Activated CD4-positive, alpha-beta T cell treated with anti-CD3 and anti-CD28 coated beads, Interleukin-2, amount 10 ng/mL, durations not matched to agents 24 days and 14 days (primary cell): ENCODE measurements at regions not wholly inside any gene's neighbourhood (a gene's known extent, or its start where the extent isn't known, plus 50 kb on each side); places are given as distances from the start of the nearest gene placed in this dataset.

Experiments used
- DNase-seq: peaks from one replicate; pipeline ENCODE4 v3.0.0; 2022
- H3K27ac Mint-ChIP-seq: one replicate; pipeline ENCODE4 v1.8.0; 2022; ENCODE audit warnings: mild to moderate bottlenecking, mixed read lengths
- H3K27me3 Mint-ChIP-seq: one replicate; pipeline ENCODE4 v1.8.0; 2022; ENCODE audit warnings: mixed read lengths
- H3K36me3 Mint-ChIP-seq: one replicate; pipeline ENCODE4 v1.8.0; 2022; ENCODE audit warnings: low read depth, mild to moderate bottlenecking, mixed read lengths
- H3K4me1 Mint-ChIP-seq: one replicate; pipeline ENCODE4 v1.8.0; 2021; ENCODE audit warnings: mixed read lengths
- H3K4me3 Mint-ChIP-seq: one replicate; pipeline ENCODE4 v1.8.0; 2022; ENCODE audit warnings: mild to moderate bottlenecking, moderate library complexity, mixed read lengths
- H3K9me3 Mint-ChIP-seq: one replicate; pipeline ENCODE4 v1.8.0; 2021; ENCODE audit warnings: mixed read lengths
- intact Hi-C: fragments of 100-400 bp; cut with micrococcal nuclease; formaldehyde crosslinking; loops from one replicate; pipeline ENCODE4 v1.15.1; 2023

- no peaks in the 10 kb centered on the region for H3K9me3 Mint-ChIP-seq
- no peaks in the 10 kb centered on the region for H3K4me1 Mint-ChIP-seq
- intact Hi-C loops = no loop called here
These were observed 197.1 kb upstream of the PSMD7 start for GRCh38 chr16:74099530-74099929.

GRCh38 chr16:74094962-74095361, 201.7 kb upstream of the PSMD7 start:
- intact Hi-C loops = no loop called here
- H3K4me3 Mint-ChIP-seq = no peak overlapping the region
- H3K4me1 Mint-ChIP-seq = no peaks in the 10 kb centered on the region
- no peaks in the 10 kb centered on the region for H3K27me3 Mint-ChIP-seq
- no peak for DNase-seq
- no peak overlapping the region for H3K27ac Mint-ChIP-seq
- no peaks in the 10 kb centered on the region for H3K36me3 Mint-ChIP-seq
- no peaks in the 10 kb centered on the region for H3K9me3 Mint-ChIP-seq

More at GRCh38 chr16:74099530-74099929, 197.1 kb upstream of the PSMD7 start:
- DNase-seq = no peak
- H3K27ac Mint-ChIP-seq = no peak overlapping the region
- H3K4me3 Mint-ChIP-seq = no peak overlapping the region
- no peaks in the 10 kb centered on the region for H3K27me3 Mint-ChIP-seq
- no peaks in the 10 kb centered on the region for H3K36me3 Mint-ChIP-seq

GRCh38 chr16:74094514-74094913, 202.1 kb upstream of the PSMD7 start:
- H3K36me3 Mint-ChIP-seq = no peaks in the 10 kb centered on the region
- H3K9me3 Mint-ChIP-seq = no peaks in the 10 kb centered on the region
- no peak overlapping the region for H3K27ac Mint-ChIP-seq
- no peak overlapping the region for H3K4me3 Mint-ChIP-seq
- DNase-seq = no peak
- intact Hi-C loops = no loop called here
- no peaks in the 10 kb centered on the region for H3K4me1 Mint-ChIP-seq
- no peaks in the 10 kb centered on the region for H3K27me3 Mint-ChIP-seq

GRCh38 chr16:74092336-74092735, 204.3 kb upstream of the PSMD7 start:
- Mint-ChIP-seq H3K9me3 (no peaks in the 10 kb centered on the region), H3K27ac (no peak overlapping the region), H3K27me3 (no peaks in the 10 kb centered on the region), H3K36me3 (no peaks in the 10 kb centered on the region), H3K4me1 (no peaks in the 10 kb centered on the region), H3K4me3 (no peak overlapping the region)
- DNase-seq = no peak
- intact Hi-C loops = no loop called here

GRCh38 chr16:74090871-74091270, 205.7 kb upstream of the PSMD7 start:
- H3K27me3 Mint-ChIP-seq = no peaks in the 10 kb centered on the region
- intact Hi-C loops = no loop called here
- H3K27ac Mint-ChIP-seq = no peak overlapping the region
- H3K36me3 Mint-ChIP-seq = no peaks in the 10 kb centered on the region
- H3K9me3 Mint-ChIP-seq = no peaks in the 10 kb centered on the region
- DNase-seq = no peak
- no peaks in the 10 kb centered on the region for H3K4me1 Mint-ChIP-seq
- H3K4me3 Mint-ChIP-seq = no peak overlapping the region

GRCh38 chr16:74083541-74083940, 213.1 kb upstream of the PSMD7 start:
- H3K27me3 Mint-ChIP-seq = no peaks in the 10 kb centered on the region
- no peaks in the 10 kb centered on the region for H3K36me3 Mint-ChIP-seq
- H3K9me3 Mint-ChIP-seq = no peaks in the 10 kb centered on the region
- H3K4me3 Mint-ChIP-seq = no peak overlapping the region
- intact Hi-C loops = no loop called here
- H3K27ac Mint-ChIP-seq = no peak overlapping the region
- no peaks in the 10 kb centered on the region for H3K4me1 Mint-ChIP-seq
- no peak for DNase-seq

- H3K9me3 Mint-ChIP-seq = no peaks in the 10 kb centered on the region
- H3K27me3 Mint-ChIP-seq = no peaks in the 10 kb centered on the region
- no peaks in the 10 kb centered on the region for H3K4me1 Mint-ChIP-seq
- no peak overlapping the region for H3K4me3 Mint-ChIP-seq
- intact Hi-C loops = no loop called here
- no peak overlapping the region for H3K27ac Mint-ChIP-seq
- no peak for DNase-seq
- no peaks in the 10 kb centered on the region for H3K36me3 Mint-ChIP-seq
These were observed 216.3 kb upstream of the PSMD7 start for GRCh38 chr16:74080311-74080710.

GRCh38 chr16:74079232-74079586, 217.4 kb upstream of the PSMD7 start:
- intact Hi-C loops = no loop called here
- Mint-ChIP-seq H3K4me3 (no peak overlapping the region), H3K9me3 (no peaks in the 10 kb centered on the region), H3K36me3 (no peaks in the 10 kb centered on the region), H3K4me1 (no peaks in the 10 kb centered on the region), H3K27ac (no peak overlapping the region), H3K27me3 (no peaks in the 10 kb centered on the region)
- DNase-seq = no peak

- Mint-ChIP-seq H3K4me1 (no peaks in the 10 kb centered on the region), H3K36me3 (no peaks in the 10 kb centered on the region), H3K9me3 (no peaks in the 10 kb centered on the region), H3K27ac (no peak overlapping the region), H3K27me3 (no peaks in the 10 kb centered on the region), H3K4me3 (no peak overlapping the region)
- DNase-seq = no peak
- intact Hi-C loops = no loop called here
These were observed 217.9 kb upstream of the PSMD7 start for GRCh38 chr16:74078511-74079231.

GRCh38 chr16:74076568-74076967, 220.0 kb upstream of the PSMD7 start:
- H3K27me3 Mint-ChIP-seq = no peaks in the 10 kb centered on the region
- H3K9me3 Mint-ChIP-seq = peaks cover 4% of the 10 kb centered on the region
- DNase-seq = no peak
- H3K4me3 Mint-ChIP-seq = no peak overlapping the region
- intact Hi-C loops = no loop called here
- no peaks in the 10 kb centered on the region for H3K4me1 Mint-ChIP-seq
- no peak overlapping the region for H3K27ac Mint-ChIP-seq
- H3K36me3 Mint-ChIP-seq = no peaks in the 10 kb centered on the region

GRCh38 chr16:74075393-74075792, 221.2 kb upstream of the PSMD7 start:
- Mint-ChIP-seq H3K9me3 (peaks cover 4% of the 10 kb centered on the region), H3K27me3 (no peaks in the 10 kb centered on the region), H3K4me3 (no peak overlapping the region), H3K27ac (no peak overlapping the region), H3K36me3 (no peaks in the 10 kb centered on the region), H3K4me1 (no peaks in the 10 kb centered on the region)
- intact Hi-C loops = no loop called here
- DNase-seq = no peak

GRCh38 chr16:74073456-74073855, 223.2 kb upstream of the PSMD7 start:
- Mint-ChIP-seq H3K27ac (no peak overlapping the region), H3K4me3 (no peak overlapping the region), H3K27me3 (no peaks in the 10 kb centered on the region), H3K36me3 (no peaks in the 10 kb centered on the region), H3K9me3 (peaks cover 4% of the 10 kb centered on the region), H3K4me1 (no peaks in the 10 kb centered on the region)
- no peak for DNase-seq
- intact Hi-C loops = no loop called here

GRCh38 chr16:74071996-74072535, 224.5 kb upstream of the PSMD7 start:
- Mint-ChIP-seq H3K27me3 (no peaks in the 10 kb centered on the region), H3K4me1 (no peaks in the 10 kb centered on the region), H3K27ac (no peak overlapping the region), H3K9me3 (peaks cover 4% of the 10 kb centered on the region), H3K36me3 (no peaks in the 10 kb centered on the region), H3K4me3 (no peak overlapping the region)
- intact Hi-C loops = no loop called here
- DNase-seq = no peak

- H3K4me3 Mint-ChIP-seq = no peak overlapping the region
- no peaks in the 10 kb centered on the region for H3K36me3 Mint-ChIP-seq
- peaks cover 4% of the 10 kb centered on the region for H3K9me3 Mint-ChIP-seq
- H3K27me3 Mint-ChIP-seq = peaks cover 3% of the 10 kb centered on the region
- no peaks in the 10 kb centered on the region for H3K4me1 Mint-ChIP-seq
- intact Hi-C loops = no loop called here
- no peak overlapping the region for H3K27ac Mint-ChIP-seq
- no peak for DNase-seq
These were observed 226.4 kb upstream of the PSMD7 start for GRCh38 chr16:74070237-74070636.

GRCh38 chr16:74064120-74064735, 232.4 kb upstream of the PSMD7 start:
- intact Hi-C loops = no loop called here
- Mint-ChIP-seq H3K27ac (no peak overlapping the region), H3K36me3 (no peaks in the 10 kb centered on the region), H3K9me3 (no peaks in the 10 kb centered on the region), H3K4me3 (no peak overlapping the region), H3K27me3 (peaks cover 5% of the 10 kb centered on the region), H3K4me1 (no peaks in the 10 kb centered on the region)
- DNase-seq = no peak
